Kidney (tissue), 13 donors: ENCODE measurements at regions not wholly inside any gene's neighbourhood (a gene's known extent, or its start where the extent isn't known, plus 50 kb on each side); places are given as distances from the start of the nearest gene placed in this dataset.

Experiments used
- DNase-seq, 5 donors: peaks; one replicate each; pipeline ENCODE4 v3.0.0-alpha.2; 2013 to 2020
- FAIRE-seq: peaks from 2 replicates; lab custom pipeline; 2012; peaks lifted over from hg19 to GRCh38; lab: Jason Lieb, UNC
- H3K27ac ChIP-seq, 2 donors: one replicate each; pipeline ENCODE4 v1.7.0; 2013; ENCODE audit warnings: low read depth in 2 of 2, low read length in 2 of 2, inconsistent platforms in 1 of 2
- H3K27me3 ChIP-seq: one replicate; pipeline ENCODE4 v1.7.1; 2013; ENCODE audit warnings: low read length, inconsistent platforms; ENCODE audit not compliant: control insufficient read depth, insufficient read depth
- H3K36me3 ChIP-seq, 3 donors: one replicate each; pipeline versions ENCODE4 v1.7.0 to v1.7.1; 2013; ENCODE audit warnings: low read length in 3 of 3, control low read depth in 1 of 3, inconsistent platforms in 1 of 3; ENCODE audit not compliant: insufficient read depth in 3 of 3, control insufficient read depth in 2 of 3
- H3K4me1 ChIP-seq, 3 donors: one replicate each; pipeline versions ENCODE4 v1.7.0 to v1.7.1; 2013; ENCODE audit warnings: low read length in 3 of 3, inconsistent platforms in 1 of 3, low read depth in 1 of 3; ENCODE audit not compliant: control insufficient read depth in 2 of 3, insufficient read depth in 2 of 3
- H3K4me3 ChIP-seq, 3 donors: one replicate each; pipeline versions ENCODE4 v1.7.0 to v1.8.1; 2013; ENCODE audit warnings: low read length in 3 of 3, control low read depth in 1 of 3, inconsistent platforms in 1 of 3
- H3K9ac ChIP-seq, 3 donors: one replicate each; pipeline versions ENCODE4 v1.7.0 to v1.7.1; 2013; ENCODE audit warnings: low read length in 3 of 3, control low read depth in 1 of 3, inconsistent platforms in 1 of 3
- H3K9me3 ChIP-seq, 3 donors: one replicate each; pipeline versions ENCODE4 v1.7.0 to v1.7.1; 2013; ENCODE audit warnings: low read length in 3 of 3, control low read depth in 1 of 3, inconsistent platforms in 1 of 3; ENCODE audit not compliant: control insufficient read depth in 2 of 3, insufficient read depth in 1 of 3
- intact Hi-C: fragments of 100-400 bp; cut with DNase I; formaldehyde crosslinking; loops from one replicate; pipeline ENCODE4 v1.11.1; 2022
- TF ChIP-seq, protein P1 (sequence below): IDR thresholded peaks from 3 replicates; pipeline ENCODE4 v1.5.1; 2012; ENCODE audit warnings: mild to moderate bottlenecking, moderate library complexity, borderline replicate concordance; ENCODE audit not compliant: insufficient read depth; ENCODE audit errors: extremely low read depth
- donor health status: control.
- donor health status: control.
- donor health status: control.
- donor health status: control.
- donor health status: control.
- donor health status: DM: yes; HTN: yes; CAD: no.
- donor health status: Normal renal cell carcinoma (clear cell type).

DNA sequence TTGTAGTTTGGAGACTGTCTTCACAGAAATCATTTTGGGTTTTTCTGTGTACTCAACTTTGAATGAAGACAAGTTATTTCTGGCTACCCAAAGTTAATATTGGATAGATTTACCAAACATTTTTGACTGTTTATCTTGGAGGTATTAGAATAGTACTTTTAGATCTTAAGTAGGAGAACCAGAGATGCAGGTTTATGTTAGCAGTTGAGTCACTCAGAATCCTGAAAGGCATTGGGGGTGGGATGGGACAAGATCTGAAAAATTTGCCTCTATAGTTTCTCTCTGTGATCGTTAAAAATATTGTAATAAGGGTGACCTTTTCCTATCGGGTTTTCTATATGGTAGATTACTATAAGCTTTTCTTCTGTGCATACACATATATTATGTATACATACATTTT is 112.3 kb downstream of the TTC6 start:
- no peak overlapping the region for H3K9ac ChIP-seq
- intact Hi-C loops = no loop called here

GRCh38 chr14:37708481-37708880 is 113.1 kb downstream of the TTC6 start:
- no peak overlapping the region for H3K9ac ChIP-seq
- H3K9me3 ChIP-seq = no peaks in the 10 kb centered on the region
- H3K4me1 ChIP-seq = no peaks in the 10 kb centered on the region
- no peak for FAIRE-seq
- no peak overlapping the region for H3K4me3 ChIP-seq
- no peak for DNase-seq
- TF ChIP-seq, protein P1, sequence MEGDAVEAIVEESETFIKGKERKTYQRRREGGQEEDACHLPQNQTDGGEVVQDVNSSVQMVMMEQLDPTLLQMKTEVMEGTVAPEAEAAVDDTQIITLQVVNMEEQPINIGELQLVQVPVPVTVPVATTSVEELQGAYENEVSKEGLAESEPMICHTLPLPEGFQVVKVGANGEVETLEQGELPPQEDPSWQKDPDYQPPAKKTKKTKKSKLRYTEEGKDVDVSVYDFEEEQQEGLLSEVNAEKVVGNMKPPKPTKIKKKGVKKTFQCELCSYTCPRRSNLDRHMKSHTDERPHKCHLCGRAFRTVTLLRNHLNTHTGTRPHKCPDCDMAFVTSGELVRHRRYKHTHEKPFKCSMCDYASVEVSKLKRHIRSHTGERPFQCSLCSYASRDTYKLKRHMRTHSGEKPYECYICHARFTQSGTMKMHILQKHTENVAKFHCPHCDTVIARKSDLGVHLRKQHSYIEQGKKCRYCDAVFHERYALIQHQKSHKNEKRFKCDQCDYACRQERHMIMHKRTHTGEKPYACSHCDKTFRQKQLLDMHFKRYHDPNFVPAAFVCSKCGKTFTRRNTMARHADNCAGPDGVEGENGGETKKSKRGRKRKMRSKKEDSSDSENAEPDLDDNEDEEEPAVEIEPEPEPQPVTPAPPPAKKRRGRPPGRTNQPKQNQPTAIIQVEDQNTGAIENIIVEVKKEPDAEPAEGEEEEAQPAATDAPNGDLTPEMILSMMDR = no peak
- no peaks in the 10 kb centered on the region for H3K27me3 ChIP-seq
- no peak overlapping the region for H3K27ac ChIP-seq
- intact Hi-C loops = no loop called here
- no peaks in the 10 kb centered on the region for H3K36me3 ChIP-seq

More for the DNA sequence above, 112.3 kb downstream of the TTC6 start:
- no peak for DNase-seq
- Histone ChIP-seq H3K9me3 (no peaks in the 10 kb centered on the region), H3K36me3 (no peaks in the 10 kb centered on the region), H3K27ac (no peak overlapping the region), H3K27me3 (no peaks in the 10 kb centered on the region), H3K4me1 (no peaks in the 10 kb centered on the region), H3K4me3 (no peak overlapping the region)
- TF ChIP-seq, protein P1 = no peak
- no peak for FAIRE-seq

- no peak overlapping the region for H3K9ac ChIP-seq
- DNase-seq (peak in 2 of 5 donors; percentile 10 to 13), FAIRE-seq (peak; percentile 11)
- TF ChIP-seq, protein P1 = no peak
- no peaks in the 10 kb centered on the region for H3K4me1 ChIP-seq
- no peak overlapping the region for H3K4me3 ChIP-seq
- H3K9me3 ChIP-seq = no peaks in the 10 kb centered on the region
- no peak overlapping the region for H3K27ac ChIP-seq
- intact Hi-C loops = no loop called here
- no peaks in the 10 kb centered on the region for H3K27me3 ChIP-seq
- H3K36me3 ChIP-seq = no peaks in the 10 kb centered on the region
These were observed 114.2 kb downstream of the TTC6 start for GRCh38 chr14:37709419-37710195.
